Mucosa of descending colon (tissue), 3 donors: ENCODE measurements at regions not wholly inside any gene's neighbourhood (a gene's known extent, or its start where the extent isn't known, plus 50 kb on each side); places are given as distances from the start of the nearest gene placed in this dataset.

Experiments used
- ATAC-seq: fragments of 200-7000 bp; cut with Tn5 transposase; one replicate; pipeline ENCODE4 v1.9.1; 2020; ENCODE audit warnings: mild to moderate bottlenecking, moderate library complexity
- DNase-seq, 3 donors: peaks; one replicate each; pipeline ENCODE4 v3.0.0-alpha.2; 2020
- H3K36me3 ChIP-seq: fragments of 200-600 bp; one replicate; pipeline ENCODE4 v1.8.0; 2021; ENCODE audit warnings: low read depth, mild to moderate bottlenecking
- H3K4me1 ChIP-seq: fragments of 200-600 bp; one replicate; pipeline ENCODE4 v1.8.0; 2021; ENCODE audit warnings: low read depth, mild to moderate bottlenecking
- H3K4me3 ChIP-seq: fragments of 200-600 bp; one replicate; pipeline ENCODE4 v1.8.0; 2021; ENCODE audit warnings: mild to moderate bottlenecking
- H3K9me3 ChIP-seq: fragments of 200-600 bp; one replicate; pipeline ENCODE4 v1.8.0; 2021; ENCODE audit warnings: mild to moderate bottlenecking
- intact Hi-C, 2 donors: fragments of 100-400 bp; cut with DNase I in 1 of 2; cut with micrococcal nuclease in 1 of 2; formaldehyde crosslinking; loops; one replicate each; pipeline versions ENCODE4 v1.11.0 to v1.11.1; 2022; cut with DNase I, micrococcal nuclease
- TF ChIP-seq, protein P1 (sequence below): fragments of 200-600 bp; IDR thresholded peaks from one replicate; pipeline ENCODE4 v1.8.0; 2022; ENCODE audit warnings: antibody characterized with exemption, mild to moderate bottlenecking
- donor health status: DM: no; HTN: no; CAD: no; lungs with moderate emphysema.
- donor health status: DM: no; HTN: no; CAD: no.
- donor health status: DM: no; HTN: yes; CAD: no.

DNA sequence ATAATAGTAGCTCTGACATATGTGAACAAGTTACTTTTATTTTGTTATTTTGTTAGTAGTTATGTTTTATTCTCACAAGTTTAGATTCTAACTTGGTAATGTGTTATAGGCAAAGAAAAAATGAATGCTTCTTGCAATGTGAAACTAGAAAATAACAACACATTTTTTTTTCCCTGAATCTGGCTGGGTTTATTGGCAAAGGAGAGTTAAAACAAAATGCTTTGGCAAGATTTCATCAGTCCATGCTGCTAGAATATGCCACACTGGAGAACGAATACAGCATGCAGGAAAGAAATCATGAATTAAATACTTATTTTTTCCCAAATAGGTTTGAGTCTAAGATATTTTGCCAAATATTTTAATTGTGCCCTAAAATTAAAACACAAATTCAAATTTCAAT, 1048.1 kb upstream of the ACO1 start:
- TF ChIP-seq, protein P1, sequence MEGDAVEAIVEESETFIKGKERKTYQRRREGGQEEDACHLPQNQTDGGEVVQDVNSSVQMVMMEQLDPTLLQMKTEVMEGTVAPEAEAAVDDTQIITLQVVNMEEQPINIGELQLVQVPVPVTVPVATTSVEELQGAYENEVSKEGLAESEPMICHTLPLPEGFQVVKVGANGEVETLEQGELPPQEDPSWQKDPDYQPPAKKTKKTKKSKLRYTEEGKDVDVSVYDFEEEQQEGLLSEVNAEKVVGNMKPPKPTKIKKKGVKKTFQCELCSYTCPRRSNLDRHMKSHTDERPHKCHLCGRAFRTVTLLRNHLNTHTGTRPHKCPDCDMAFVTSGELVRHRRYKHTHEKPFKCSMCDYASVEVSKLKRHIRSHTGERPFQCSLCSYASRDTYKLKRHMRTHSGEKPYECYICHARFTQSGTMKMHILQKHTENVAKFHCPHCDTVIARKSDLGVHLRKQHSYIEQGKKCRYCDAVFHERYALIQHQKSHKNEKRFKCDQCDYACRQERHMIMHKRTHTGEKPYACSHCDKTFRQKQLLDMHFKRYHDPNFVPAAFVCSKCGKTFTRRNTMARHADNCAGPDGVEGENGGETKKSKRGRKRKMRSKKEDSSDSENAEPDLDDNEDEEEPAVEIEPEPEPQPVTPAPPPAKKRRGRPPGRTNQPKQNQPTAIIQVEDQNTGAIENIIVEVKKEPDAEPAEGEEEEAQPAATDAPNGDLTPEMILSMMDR = no peak
- Histone ChIP-seq H3K36me3 (no peaks in the 10 kb centered on the region), H3K4me1 (no peaks in the 10 kb centered on the region), H3K9me3 (no peaks in the 10 kb centered on the region), H3K4me3 (no peak overlapping the region)
- ATAC-seq (no peak), DNase-seq (no peak)
- intact Hi-C loops = no loop called here

DNA sequence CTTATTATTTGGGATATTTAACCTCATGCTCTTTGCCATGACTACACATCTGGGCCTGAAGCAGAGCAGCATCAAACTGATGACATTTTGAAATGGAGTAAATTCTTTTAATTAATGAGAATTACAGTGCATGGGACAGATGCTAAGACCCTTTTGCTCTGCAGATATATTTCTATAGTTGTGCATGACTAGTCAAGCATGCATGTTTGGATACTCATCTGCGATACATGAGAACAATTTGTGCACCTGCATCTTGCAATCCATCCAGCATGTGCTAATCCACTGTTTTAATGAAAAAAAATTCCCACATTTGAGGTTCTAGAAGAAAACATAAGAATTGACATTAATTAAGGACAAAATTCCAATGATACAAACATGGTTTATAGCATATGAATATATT, 1047.6 kb upstream of the ACO1 start:
- intact Hi-C loops = no loop called here

GRCh38 chr9:31347082-31347617, 1037.3 kb upstream of the ACO1 start:
- intact Hi-C loops = no loop called here
- DNase-seq (peak in 1 of 3 donors; percentile 18), ATAC-seq (peak; percentile 89)
- H3K36me3 ChIP-seq = no peaks in the 10 kb centered on the region
- H3K9me3 ChIP-seq = no peaks in the 10 kb centered on the region
- H3K4me1 ChIP-seq = no peaks in the 10 kb centered on the region
- TF ChIP-seq, protein P1 = no peak
- no peak overlapping the region for H3K4me3 ChIP-seq

More for the DNA sequence above, 1047.6 kb upstream of the ACO1 start:
- ATAC-seq (no peak), DNase-seq (no peak)
- no peaks in the 10 kb centered on the region for H3K9me3 ChIP-seq
- TF ChIP-seq, protein P1 = no peak
- no peaks in the 10 kb centered on the region for H3K36me3 ChIP-seq
- H3K4me3 ChIP-seq = no peak overlapping the region
- H3K4me1 ChIP-seq = no peaks in the 10 kb centered on the region

DNA sequence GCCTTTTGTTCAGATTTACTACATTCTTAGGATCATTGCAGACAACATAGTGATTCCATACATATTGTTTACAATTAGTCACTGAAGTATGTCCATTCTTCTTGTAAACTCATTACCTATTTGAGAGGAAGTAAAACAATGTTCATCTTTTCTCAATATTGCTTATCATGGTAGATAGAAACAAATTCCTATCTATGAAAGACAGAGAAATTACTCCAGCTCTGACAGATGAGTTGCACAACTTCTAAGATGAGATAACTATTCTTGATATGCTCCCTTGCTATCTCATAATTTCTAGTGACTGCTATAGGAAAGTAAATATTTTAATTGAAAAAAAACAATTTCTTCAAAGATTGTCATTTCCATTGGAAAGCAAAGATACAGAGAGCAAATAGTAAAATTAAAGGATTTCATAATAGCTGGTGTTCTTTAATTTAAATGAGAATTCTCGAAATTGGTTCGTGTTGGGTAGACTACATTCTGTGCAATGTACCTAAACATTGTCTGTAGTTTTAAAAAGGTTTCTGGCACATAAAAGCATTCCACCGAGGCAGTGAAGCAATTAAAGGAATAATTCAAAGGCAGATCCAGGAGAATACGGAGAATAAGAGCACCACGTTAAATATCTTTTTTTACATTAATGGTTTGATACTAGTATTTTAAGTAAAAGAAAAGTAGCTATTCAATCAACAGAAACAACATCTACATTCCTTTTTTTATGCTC, 1029.1 kb upstream of the ACO1 start:
- no peaks in the 10 kb centered on the region for H3K36me3 ChIP-seq
- ATAC-seq (no peak), DNase-seq (no peak)
- TF ChIP-seq, protein P1 = no peak
- intact Hi-C loops = no loop called here
- H3K4me1 ChIP-seq = no peaks in the 10 kb centered on the region
- no peaks in the 10 kb centered on the region for H3K9me3 ChIP-seq
- H3K4me3 ChIP-seq = no peak overlapping the region

DNA sequence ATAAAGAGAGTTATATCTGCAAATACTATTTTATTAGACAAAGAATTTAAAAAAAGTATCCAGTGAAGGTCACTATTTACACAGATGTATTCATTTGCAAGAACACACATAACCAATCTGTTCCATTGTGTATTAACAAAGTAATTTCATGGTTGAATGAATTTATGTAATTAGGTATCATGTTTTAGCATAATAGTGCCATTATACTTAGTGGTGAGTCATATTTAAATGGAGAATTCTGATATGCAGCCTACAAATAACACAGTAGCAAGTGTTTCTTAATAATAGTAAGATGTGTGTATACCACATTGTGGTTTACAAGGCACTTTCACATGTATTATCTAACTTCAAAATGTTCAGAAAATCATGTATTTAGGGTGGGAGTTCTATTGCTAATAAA, 1028.5 kb upstream of the ACO1 start:
- no peaks in the 10 kb centered on the region for H3K36me3 ChIP-seq
- ATAC-seq (no peak), DNase-seq (no peak)
- H3K9me3 ChIP-seq = no peaks in the 10 kb centered on the region
- TF ChIP-seq, protein P1 = no peak
- no peaks in the 10 kb centered on the region for H3K4me1 ChIP-seq
- intact Hi-C loops = no loop called here
- no peak overlapping the region for H3K4me3 ChIP-seq
